ENCODE measurements at regions not wholly inside any gene's neighbourhood (a gene's known extent, or its start where the extent isn't known, plus 50 kb on each side); places are given as distances from the start of the nearest gene placed in this dataset.

- TF ChIP-seq, protein P1, sequence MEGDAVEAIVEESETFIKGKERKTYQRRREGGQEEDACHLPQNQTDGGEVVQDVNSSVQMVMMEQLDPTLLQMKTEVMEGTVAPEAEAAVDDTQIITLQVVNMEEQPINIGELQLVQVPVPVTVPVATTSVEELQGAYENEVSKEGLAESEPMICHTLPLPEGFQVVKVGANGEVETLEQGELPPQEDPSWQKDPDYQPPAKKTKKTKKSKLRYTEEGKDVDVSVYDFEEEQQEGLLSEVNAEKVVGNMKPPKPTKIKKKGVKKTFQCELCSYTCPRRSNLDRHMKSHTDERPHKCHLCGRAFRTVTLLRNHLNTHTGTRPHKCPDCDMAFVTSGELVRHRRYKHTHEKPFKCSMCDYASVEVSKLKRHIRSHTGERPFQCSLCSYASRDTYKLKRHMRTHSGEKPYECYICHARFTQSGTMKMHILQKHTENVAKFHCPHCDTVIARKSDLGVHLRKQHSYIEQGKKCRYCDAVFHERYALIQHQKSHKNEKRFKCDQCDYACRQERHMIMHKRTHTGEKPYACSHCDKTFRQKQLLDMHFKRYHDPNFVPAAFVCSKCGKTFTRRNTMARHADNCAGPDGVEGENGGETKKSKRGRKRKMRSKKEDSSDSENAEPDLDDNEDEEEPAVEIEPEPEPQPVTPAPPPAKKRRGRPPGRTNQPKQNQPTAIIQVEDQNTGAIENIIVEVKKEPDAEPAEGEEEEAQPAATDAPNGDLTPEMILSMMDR (IDR thresholded peaks at IDR 0.05; ENCODE audit: borderline replicate concordance, insufficient read depth, low read depth, low read length): no peak
- no peak overlapping the region for H3K4me3 ChIP-seq (ENCODE audit: low read depth, low read length)
Measured at GRCh38 chr1:90174246-90174645, 179.3 kb downstream of the ZNF326 start.

GRCh38 chr1:90162216-90162615, 167.3 kb downstream of the ZNF326 start:
- H3K4me3 ChIP-seq (ENCODE audit: low read depth, low read length): no peak overlapping the region
- TF ChIP-seq, protein P1 (IDR thresholded peaks at IDR 0.05; ENCODE audit: borderline replicate concordance, insufficient read depth, low read depth, low read length): no peak

DNA sequence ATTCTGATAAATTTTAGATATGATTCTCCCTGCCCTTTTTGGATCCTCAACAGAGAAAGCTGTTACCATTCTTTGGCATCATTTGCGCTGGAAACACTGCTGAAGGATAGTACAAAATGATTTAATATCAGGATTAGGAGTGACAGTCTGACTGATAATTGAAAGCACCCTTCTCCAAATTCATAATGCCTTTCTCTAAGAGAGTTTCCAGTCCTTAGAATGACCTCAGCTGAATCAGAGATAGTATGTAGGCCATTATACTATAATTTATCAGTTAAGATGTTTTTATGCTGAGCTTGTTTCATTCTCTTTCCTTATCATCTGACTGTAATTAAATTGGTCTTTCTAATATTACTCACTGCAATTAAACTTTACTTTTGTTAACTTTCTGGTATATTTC, 166.7 kb downstream of the ZNF326 start:
- TF ChIP-seq, protein P1 (IDR thresholded peaks at IDR 0.05; ENCODE audit: borderline replicate concordance, insufficient read depth, low read depth, low read length): no peak
- H3K4me3 ChIP-seq (ENCODE audit: low read depth, low read length): no peak overlapping the region

GRCh38 chr1:90155721-90156487, 161.0 kb downstream of the ZNF326 start:
- H3K4me3 ChIP-seq (ENCODE audit: low read depth, low read length): no peak overlapping the region
- TF ChIP-seq, protein P1 (IDR thresholded peaks at IDR 0.05; ENCODE audit: borderline replicate concordance, insufficient read depth, low read depth, low read length): no peak

GRCh38 chr1:90154711-90155110, 159.8 kb downstream of the ZNF326 start:
- H3K4me3 ChIP-seq (ENCODE audit: low read depth, low read length): no peak overlapping the region
- TF ChIP-seq, protein P1 (IDR thresholded peaks at IDR 0.05; ENCODE audit: borderline replicate concordance, insufficient read depth, low read depth, low read length): no peak

DNA sequence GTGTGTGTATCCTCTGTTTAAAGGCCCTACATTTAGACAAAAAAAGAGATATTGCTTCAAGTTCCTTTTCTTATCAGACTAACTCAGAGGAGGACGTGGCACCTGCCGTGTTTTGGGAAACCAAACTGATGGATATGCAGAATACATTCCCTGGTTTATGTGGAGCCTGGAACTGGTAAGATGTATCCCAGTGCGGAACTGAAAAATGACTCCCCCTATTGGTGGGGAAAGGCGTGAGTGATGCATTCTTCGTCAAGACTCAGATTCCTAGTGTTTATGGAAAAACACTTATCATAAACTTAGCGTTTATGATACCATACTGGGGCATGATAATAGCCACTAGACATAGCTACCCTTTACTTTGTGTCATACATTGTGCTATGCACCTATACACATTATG, 154.2 kb downstream of the ZNF326 start:
- TF ChIP-seq, protein P1 (IDR thresholded peaks at IDR 0.05; ENCODE audit: borderline replicate concordance, insufficient read depth, low read depth, low read length): no peak
- no peak overlapping the region for H3K4me3 ChIP-seq (ENCODE audit: low read depth, low read length)

DNA sequence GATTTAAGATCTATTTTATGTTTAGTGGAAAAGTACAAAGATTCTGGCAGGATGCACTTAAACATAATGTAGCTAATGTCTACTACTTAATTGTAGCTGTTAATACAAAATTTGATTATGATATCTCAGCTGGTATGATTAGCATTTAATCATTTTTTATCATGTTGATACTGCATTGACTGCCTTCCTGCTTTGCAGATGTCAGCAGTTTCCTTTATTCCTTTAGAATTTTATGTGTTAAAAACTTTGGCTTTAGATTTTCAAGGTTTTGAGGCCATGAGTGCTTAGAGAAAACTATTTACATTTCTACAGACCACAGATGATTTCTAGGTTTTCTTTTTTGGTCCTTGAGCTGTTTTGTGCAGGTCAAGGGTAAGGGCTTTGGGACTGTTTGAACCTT, 152.2 kb downstream of the ZNF326 start:
- TF ChIP-seq, protein P1 (IDR thresholded peaks at IDR 0.05; ENCODE audit: borderline replicate concordance, insufficient read depth, low read depth, low read length): no peak
- H3K4me3 ChIP-seq (ENCODE audit: low read depth, low read length): no peak overlapping the region
